Sigmoid colon (tissue), 6 donors: ENCODE measurements at regions not wholly inside any gene's neighbourhood (a gene's known extent, or its start where the extent isn't known, plus 50 kb on each side); places are given as distances from the start of the nearest gene placed in this dataset.

Source experiments
- DNase-seq: peaks from one replicate; pipeline ENCODE4 v3.0.0-alpha.2; 2019
- H3K27ac ChIP-seq, 4 donors: fragments of 200-600 bp; sonication (generic); one replicate each; pipeline ENCODE4 v1.5.1; 2016 to 2019; ENCODE audit warnings: mild to moderate bottlenecking in 1 of 4
- H3K27me3 ChIP-seq, 3 donors: fragments of 200-600 bp; sonication (generic); one replicate each; pipeline ENCODE4 v1.5.1; 2019; ENCODE audit warnings: mild to moderate bottlenecking in 1 of 3
- H3K36me3 ChIP-seq, 4 donors: fragments of 200-600 bp; sonication (generic); one replicate each; pipeline ENCODE4 v1.5.1; 2016 to 2019
- H3K4me1 ChIP-seq, 4 donors: fragments of 200-600 bp; sonication (generic); one replicate each; pipeline ENCODE4 v1.5.1; 2017 to 2019
- H3K4me3 ChIP-seq, 4 donors: fragments of 200-600 bp; sonication (generic); one replicate each; pipeline ENCODE4 v1.5.1; 2017 to 2019; ENCODE audit warnings: mild to moderate bottlenecking in 2 of 4, moderate library complexity in 1 of 4
- H3K9me3 ChIP-seq, 4 donors: fragments of 200-600 bp in 3 of 4; sonication (generic) in 3 of 4; one replicate each; pipeline versions ENCODE4 v1.5.1 to v1.6.1; 2013 to 2019
- CTCF ChIP-seq, 4 experiments: fragments of 450-650 bp in 3 of 4; fragments of 200-600 bp in 1 of 4; IDR thresholded peaks; one replicate each; pipeline ENCODE4 v1.5.1; 2016 to 2019; ENCODE audit warnings: antibody characterized with exemption in 4 of 4, mild to moderate bottlenecking in 3 of 4, moderate library complexity in 2 of 4
- EP300 ChIP-seq, 4 donors: sonication (generic); formaldehyde crosslinking; IDR thresholded peaks; one replicate each; pipeline ENCODE4 v1.6.1; 2017; ENCODE audit warnings: antibody characterized with exemption in 4 of 4
- POLR2A ChIP-seq, 2 donors: fragments of 450-650 bp; IDR thresholded peaks; one replicate each; pipeline ENCODE4 v1.6.1; 2016; ENCODE audit warnings: antibody characterized with exemption in 2 of 2, mild to moderate bottlenecking in 2 of 2, moderate library complexity in 2 of 2
- POLR2AphosphoS5 ChIP-seq, 4 donors: sonication (generic); formaldehyde crosslinking; IDR thresholded peaks; one replicate each; pipeline ENCODE4 v1.6.1; 2017; ENCODE audit warnings: antibody characterized with exemption in 4 of 4
- WGBS, 2 donors: extraction: QIAGEN DNeasy Blood & Tissue Kit; methylation state at CpG; one replicate each; pipeline ENCODE4 v1.1.7; 2013; 5-methylcytosine and 5-hydroxymethylcytosine counted together
- intact Hi-C: fragments of 100-400 bp; cut with DNase I; formaldehyde crosslinking; loops from one replicate; pipeline ENCODE4 v1.15.1; 2023
- donor health status: healthy with polysubstance abuse.
- donor health status: healthy.

GRCh38 chr2:176891105-176891504 is 321.5 kb upstream of the HNRNPA3 start:
- Histone ChIP-seq H3K9me3 (no peaks in the 10 kb centered on the region), H3K4me1 (no peaks in the 10 kb centered on the region), H3K27ac (no peak overlapping the region), H3K4me3 (no peak overlapping the region), H3K27me3 (no peaks in the 10 kb centered on the region), H3K36me3 (no peaks in the 10 kb centered on the region)
- intact Hi-C loops, result no loop called here
- 56 to 61% methylated on average over 4 of the region's 4 CpGs for WGBS, 2 donors
- TF ChIP-seq CTCF (IDR thresholded peaks at IDR 0.05), result no peak
- no peak for TF ChIP-seq EP300 (IDR thresholded peaks at IDR 0.05)
- no peak for TF ChIP-seq POLR2AphosphoS5 (IDR thresholded peaks at IDR 0.05)
- no peak for TF ChIP-seq POLR2A (IDR thresholded peaks at IDR 0.05)
- DNase-seq, result no peak

DNA sequence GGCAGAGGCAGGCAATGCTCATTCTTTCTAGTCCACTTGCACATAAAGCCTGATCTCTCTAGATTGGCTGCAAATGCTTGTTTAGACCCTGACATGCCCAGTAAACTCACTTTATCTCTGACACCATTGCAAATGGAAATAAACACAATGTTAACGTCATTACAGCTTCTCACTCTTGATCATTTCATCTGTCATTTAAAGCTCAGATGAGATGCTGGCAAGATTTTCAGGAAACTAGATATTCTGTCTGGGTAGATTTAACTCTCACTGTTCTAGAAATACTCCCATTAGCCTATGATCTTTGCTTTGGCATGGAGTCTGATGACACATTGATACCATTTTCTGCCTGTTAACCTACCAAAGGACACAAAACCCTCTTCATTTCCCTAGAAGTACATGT is 320.7 kb upstream of the HNRNPA3 start:
- TF ChIP-seq POLR2A (IDR thresholded peaks at IDR 0.05) (no peak), EP300 (IDR thresholded peaks at IDR 0.05) (no peak), POLR2AphosphoS5 (IDR thresholded peaks at IDR 0.05) (no peak), CTCF (IDR thresholded peaks at IDR 0.05) (no peak)
- no peaks in the 10 kb centered on the region for H3K4me1 ChIP-seq
- WGBS, 2 donors, result 18 to 52% methylated on average over 1 of the region's 1 CpG
- no peaks in the 10 kb centered on the region for H3K27me3 ChIP-seq
- H3K9me3 ChIP-seq, result no peaks in the 10 kb centered on the region
- DNase-seq, result no peak
- H3K27ac ChIP-seq, result no peak overlapping the region
- no peaks in the 10 kb centered on the region for H3K36me3 ChIP-seq
- no peak overlapping the region for H3K4me3 ChIP-seq
- intact Hi-C loops, result no loop called here

GRCh38 chr2:176892676-176893226 is 319.8 kb upstream of the HNRNPA3 start:
- H3K36me3 ChIP-seq, result no peaks in the 10 kb centered on the region
- H3K4me1 ChIP-seq, result no peaks in the 10 kb centered on the region
- no peak overlapping the region for H3K4me3 ChIP-seq
- no peak for TF ChIP-seq CTCF (IDR thresholded peaks at IDR 0.05)
- TF ChIP-seq POLR2A (IDR thresholded peaks at IDR 0.05), result no peak
- TF ChIP-seq EP300 (IDR thresholded peaks at IDR 0.05), result no peak
- no peak for TF ChIP-seq POLR2AphosphoS5 (IDR thresholded peaks at IDR 0.05)
- H3K27me3 ChIP-seq, result no peaks in the 10 kb centered on the region
- no peak for DNase-seq
- 20 to 64% methylated on average over 2 of the region's 2 CpGs for WGBS, 2 donors
- no peak overlapping the region for H3K27ac ChIP-seq
- intact Hi-C loops, result no loop called here
- H3K9me3 ChIP-seq, result no peaks in the 10 kb centered on the region

GRCh38 chr2:176895158-176895557 is 317.4 kb upstream of the HNRNPA3 start:
- 14 to 59% methylated on average over 2 of the region's 2 CpGs for WGBS, 2 donors
- no peaks in the 10 kb centered on the region for H3K27me3 ChIP-seq
- intact Hi-C loops, result no loop called here

More at GRCh38 chr2:176895158-176895557, 317.4 kb upstream of the HNRNPA3 start:
- no peak for TF ChIP-seq CTCF (IDR thresholded peaks at IDR 0.05)
- no peak for TF ChIP-seq POLR2AphosphoS5 (IDR thresholded peaks at IDR 0.05)
- no peak for TF ChIP-seq POLR2A (IDR thresholded peaks at IDR 0.05)
- TF ChIP-seq EP300 (IDR thresholded peaks at IDR 0.05), result no peak
- no peaks in the 10 kb centered on the region for H3K4me1 ChIP-seq
- H3K9me3 ChIP-seq, result no peaks in the 10 kb centered on the region
- no peak for DNase-seq
- no peak overlapping the region for H3K27ac ChIP-seq
- H3K36me3 ChIP-seq, result no peaks in the 10 kb centered on the region
- H3K4me3 ChIP-seq, result no peak overlapping the region
